Gastrocnemius medialis (tissue), 4 donors: ENCODE measurements at regions not wholly inside any gene's neighbourhood (a gene's known extent, or its start where the extent isn't known, plus 50 kb on each side); places are given as distances from the start of the nearest gene placed in this dataset.

ENCODE experiments used
- ATAC-seq, 2 donors: fragments of 150-250 bp; one replicate each; pipeline ENCODE4 v1.9.1; 2016
- DNase-seq, 2 donors: peaks; one replicate each; pipeline ENCODE4 v3.0.0-alpha.2; 2019
- H3K27ac ChIP-seq, 4 donors: fragments of 200-600 bp; sonication (generic); 1 replicate in 1 of 4; 2 replicates in 3 of 4; pipeline ENCODE4 v1.5.1; 2016 to 2018; ENCODE audit warnings: mild to moderate bottlenecking in 2 of 4, moderate library complexity in 1 of 4
- H3K27me3 ChIP-seq, 3 donors: fragments of 200-600 bp; sonication (generic) in 2 of 3; 1 replicate in 1 of 3; 2 replicates in 2 of 3; pipeline versions ENCODE4 v1.5.1 to v1.6.0; 2016 to 2019; ENCODE audit warnings: mild to moderate bottlenecking in 1 of 3, moderate library complexity in 1 of 3
- H3K36me3 ChIP-seq, 2 donors: fragments of 200-600 bp; sonication (generic) in 1 of 2; one replicate each; pipeline ENCODE4 v1.5.1; 2017 to 2018
- H3K4me1 ChIP-seq, 2 donors: fragments of 200-600 bp; sonication (generic) in 1 of 2; one replicate each; pipeline ENCODE4 v1.5.1; 2016 to 2017; ENCODE audit warnings: mild to moderate bottlenecking in 2 of 2
- H3K4me3 ChIP-seq, 4 donors: fragments of 200-600 bp; sonication (generic) in 3 of 4; 1 replicate in 1 of 4; 2 replicates in 3 of 4; pipeline ENCODE4 v1.5.1; 2016 to 2019; ENCODE audit warnings: mild to moderate bottlenecking in 2 of 4
- H3K9me3 ChIP-seq, 3 donors: fragments of 200-600 bp; sonication (generic) in 2 of 3; 1 replicate in 1 of 3; 2 replicates in 2 of 3; pipeline ENCODE4 v1.5.1; 2016 to 2019
- POLR2A ChIP-seq, 2 donors: fragments of 450-650 bp; IDR thresholded peaks; one replicate each; pipeline ENCODE4 v1.6.1; 2017; ENCODE audit warnings: antibody characterized with exemption in 2 of 2, mild to moderate bottlenecking in 2 of 2, moderate library complexity in 2 of 2
- in situ Hi-C, 4 donors: fragments of 200-750 bp; cut with MboI; loops; one replicate each; pipeline versions ENCODE4 v1.15.0 to v1.8.0; 2017; ENCODE audit warnings: low sequenced_read_pairs in 4 of 4
- intact Hi-C: fragments of 100-400 bp; cut with DNase I; formaldehyde crosslinking; loops from one replicate; pipeline ENCODE4 v1.15.1; 2023; ENCODE audit warnings: low total_unique reads
- TF ChIP-seq, protein P1 (sequence below), 5 experiments: fragments of 450-650 bp in 3 of 5; fragments of 200-600 bp in 2 of 5; sonication (generic) in 2 of 5; IDR thresholded peaks in 4 of 5; conservative IDR thresholded peaks in 1 of 5; 1 replicate in 4 of 5; 2 replicates in 1 of 5; pipeline ENCODE4 v1.5.1; 2016 to 2019; ENCODE audit warnings: antibody characterized with exemption in 5 of 5, mild to moderate bottlenecking in 3 of 5, moderate library complexity in 3 of 5

DNA sequence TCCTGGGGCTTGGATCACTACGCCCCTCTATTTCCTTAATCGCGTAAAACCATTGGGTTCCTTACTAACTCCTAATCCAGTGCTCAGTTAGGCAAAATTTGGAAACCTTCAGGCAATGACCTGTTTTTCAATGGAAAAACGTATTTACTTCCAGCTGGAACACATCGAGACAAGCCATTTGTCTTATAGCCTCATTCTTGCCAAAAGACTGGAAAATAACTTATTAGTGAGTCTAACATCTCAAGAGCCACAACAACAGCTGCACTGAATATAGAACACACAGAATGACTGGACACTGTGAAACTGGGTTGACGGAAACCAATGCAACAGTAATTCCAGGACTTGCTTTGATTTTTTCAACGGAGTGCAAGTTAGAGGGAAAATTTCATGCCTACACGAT is 125.2 kb upstream of the MAP3K7 start:
- Histone ChIP-seq H3K27ac (no peak overlapping the region), H3K36me3 (no peaks in the 10 kb centered on the region), H3K9me3 (no peaks in the 10 kb centered on the region), H3K4me1 (no peaks in the 10 kb centered on the region), H3K27me3 (no peaks in the 10 kb centered on the region), H3K4me3 (no peak overlapping the region)
- intact Hi-C loops (no loop called here), in situ Hi-C loops (no loop called here)
- DNase-seq: no peak
- no peak for ATAC-seq
- no peak for TF ChIP-seq POLR2A (IDR thresholded peaks at IDR 0.05)
- TF ChIP-seq, protein P1, sequence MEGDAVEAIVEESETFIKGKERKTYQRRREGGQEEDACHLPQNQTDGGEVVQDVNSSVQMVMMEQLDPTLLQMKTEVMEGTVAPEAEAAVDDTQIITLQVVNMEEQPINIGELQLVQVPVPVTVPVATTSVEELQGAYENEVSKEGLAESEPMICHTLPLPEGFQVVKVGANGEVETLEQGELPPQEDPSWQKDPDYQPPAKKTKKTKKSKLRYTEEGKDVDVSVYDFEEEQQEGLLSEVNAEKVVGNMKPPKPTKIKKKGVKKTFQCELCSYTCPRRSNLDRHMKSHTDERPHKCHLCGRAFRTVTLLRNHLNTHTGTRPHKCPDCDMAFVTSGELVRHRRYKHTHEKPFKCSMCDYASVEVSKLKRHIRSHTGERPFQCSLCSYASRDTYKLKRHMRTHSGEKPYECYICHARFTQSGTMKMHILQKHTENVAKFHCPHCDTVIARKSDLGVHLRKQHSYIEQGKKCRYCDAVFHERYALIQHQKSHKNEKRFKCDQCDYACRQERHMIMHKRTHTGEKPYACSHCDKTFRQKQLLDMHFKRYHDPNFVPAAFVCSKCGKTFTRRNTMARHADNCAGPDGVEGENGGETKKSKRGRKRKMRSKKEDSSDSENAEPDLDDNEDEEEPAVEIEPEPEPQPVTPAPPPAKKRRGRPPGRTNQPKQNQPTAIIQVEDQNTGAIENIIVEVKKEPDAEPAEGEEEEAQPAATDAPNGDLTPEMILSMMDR (IDR thresholded peaks at IDR 0.05 in 4 of 5, conservative IDR thresholded peaks at IDR 0.05 in 1 of 5): no peak

DNA sequence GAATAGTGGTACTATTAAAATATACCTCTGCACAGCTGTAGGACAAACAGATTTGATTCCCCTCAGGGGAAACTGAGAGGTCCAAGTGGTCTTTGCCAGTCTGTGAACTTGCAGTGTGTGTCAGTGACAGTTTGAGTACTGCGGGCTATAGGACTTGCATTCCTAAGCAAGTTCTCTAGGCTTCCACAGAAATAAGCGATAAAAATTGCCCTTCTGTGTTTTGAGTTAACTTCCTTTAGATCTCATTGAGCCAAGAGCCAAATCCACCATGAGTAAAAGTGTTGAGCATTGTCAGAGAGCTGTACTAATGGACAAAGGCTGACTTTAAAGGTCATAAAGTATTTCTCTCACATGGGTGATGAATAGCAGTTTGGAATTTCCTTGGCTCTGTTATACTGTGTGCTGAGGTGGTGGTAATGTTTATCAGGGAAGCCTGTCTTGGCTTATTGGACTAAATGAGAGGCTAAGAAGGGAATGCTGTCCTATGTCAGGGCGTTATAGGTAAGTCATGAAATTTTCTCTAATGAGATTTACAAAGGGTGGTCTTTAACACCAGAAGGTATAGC is 122.6 kb upstream of the MAP3K7 start:
- no peaks in the 10 kb centered on the region for H3K9me3 ChIP-seq
- ATAC-seq (no peak), DNase-seq (no peak)
- TF ChIP-seq POLR2A (IDR thresholded peaks at IDR 0.05): no peak
- TF ChIP-seq, protein P1 (IDR thresholded peaks at IDR 0.05 in 4 of 5, conservative IDR thresholded peaks at IDR 0.05 in 1 of 5): no peak
- in situ Hi-C loops (no loop called here), intact Hi-C loops (no loop called here)
- no peaks in the 10 kb centered on the region for H3K4me1 ChIP-seq
- no peaks in the 10 kb centered on the region for H3K36me3 ChIP-seq
- no peaks in the 10 kb centered on the region for H3K27me3 ChIP-seq
- H3K27ac ChIP-seq: no peak overlapping the region
- no peak overlapping the region for H3K4me3 ChIP-seq

DNA sequence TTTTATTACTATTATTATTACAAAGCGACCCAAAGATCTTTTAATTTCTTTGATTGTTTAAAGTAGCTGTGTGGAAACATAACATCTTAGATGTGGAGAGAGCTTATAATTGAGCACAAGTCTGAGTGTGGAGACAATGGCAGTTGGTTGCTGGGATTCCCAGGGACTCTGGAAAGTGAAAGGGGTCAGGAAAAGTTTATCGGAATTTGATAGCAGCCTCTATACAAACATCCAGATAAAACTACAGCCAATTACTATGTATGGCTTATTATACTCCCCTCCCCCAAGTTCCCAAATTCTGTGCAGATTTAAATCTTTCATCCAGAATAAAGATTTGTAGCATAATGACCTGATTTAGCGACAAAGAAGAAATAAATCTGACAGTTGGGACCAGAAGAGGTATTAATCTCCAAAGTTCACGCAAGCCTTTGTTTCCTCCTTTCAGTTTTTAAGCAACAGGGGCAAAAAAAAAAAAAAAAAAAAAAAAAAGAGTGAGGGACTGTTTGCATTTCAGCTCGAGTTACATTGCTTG is 121.4 kb upstream of the MAP3K7 start:
- TF ChIP-seq, protein P1 (IDR thresholded peaks at IDR 0.05 in 4 of 5, conservative IDR thresholded peaks at IDR 0.05 in 1 of 5): no peak
- no peak for TF ChIP-seq POLR2A (IDR thresholded peaks at IDR 0.05)
- intact Hi-C loops (no loop called here), in situ Hi-C loops (no loop called here)

DNA sequence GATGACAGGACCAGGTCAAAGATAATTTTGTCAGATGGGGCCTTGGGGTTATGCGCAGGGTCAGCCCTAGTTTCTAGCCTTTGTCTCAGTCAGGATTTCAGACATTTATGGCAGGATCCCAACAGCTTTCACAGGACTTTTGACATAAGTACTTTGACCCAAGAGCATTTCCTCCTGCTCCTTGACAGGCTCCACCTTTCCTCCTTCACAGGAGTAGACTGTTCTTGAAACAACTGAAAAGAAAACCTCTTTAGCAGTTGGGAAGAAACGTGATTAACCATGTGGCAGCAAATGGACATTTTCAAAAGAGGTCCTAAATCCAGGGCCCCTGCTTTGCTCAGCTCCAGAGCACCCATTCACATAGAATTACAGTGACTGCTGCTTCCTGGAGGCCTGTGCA is 120.4 kb upstream of the MAP3K7 start:
- Histone ChIP-seq H3K4me1 (no peaks in the 10 kb centered on the region), H3K27ac (no peak overlapping the region), H3K36me3 (no peaks in the 10 kb centered on the region), H3K27me3 (no peaks in the 10 kb centered on the region), H3K4me3 (no peak overlapping the region), H3K9me3 (no peaks in the 10 kb centered on the region)
- TF ChIP-seq POLR2A (IDR thresholded peaks at IDR 0.05): no peak
- TF ChIP-seq, protein P1 (IDR thresholded peaks at IDR 0.05 in 4 of 5, conservative IDR thresholded peaks at IDR 0.05 in 1 of 5): no peak
- in situ Hi-C loops: no loop called here
- intact Hi-C loops: no loop called here
- ATAC-seq (no peak), DNase-seq (no peak)

More for the DNA sequence above, 121.4 kb upstream of the MAP3K7 start:
- no peak overlapping the region for H3K27ac ChIP-seq
- DNase-seq: no peak
- H3K9me3 ChIP-seq: no peaks in the 10 kb centered on the region
- H3K27me3 ChIP-seq: no peaks in the 10 kb centered on the region
- H3K4me3 ChIP-seq: no peak overlapping the region
- no peaks in the 10 kb centered on the region for H3K36me3 ChIP-seq
- H3K4me1 ChIP-seq: no peaks in the 10 kb centered on the region
- no peak for ATAC-seq

DNA sequence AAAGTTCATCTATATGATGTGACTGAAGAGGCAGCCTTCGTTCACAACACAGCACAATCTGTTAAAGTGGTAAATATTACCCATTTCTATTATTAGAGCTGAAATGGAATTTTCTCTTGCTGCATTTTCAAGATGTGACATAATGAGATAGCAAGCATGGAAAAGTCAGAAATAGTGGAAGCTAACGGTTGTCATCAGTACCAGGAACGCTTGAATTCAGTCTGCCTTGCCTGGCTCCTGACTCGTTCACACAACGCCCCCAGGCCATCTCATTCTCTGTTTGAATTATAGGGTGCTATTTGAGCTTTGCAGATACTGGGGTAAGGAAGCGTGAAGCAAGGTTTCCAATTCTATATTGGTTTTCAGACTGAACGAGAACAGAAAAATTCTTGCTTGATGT is 116.5 kb upstream of the MAP3K7 start:
- H3K27me3 ChIP-seq: no peaks in the 10 kb centered on the region
- TF ChIP-seq, protein P1 (IDR thresholded peaks at IDR 0.05 in 4 of 5, conservative IDR thresholded peaks at IDR 0.05 in 1 of 5): no peak
- TF ChIP-seq POLR2A (IDR thresholded peaks at IDR 0.05): no peak
- ATAC-seq (no peak), DNase-seq (no peak)
- no peak overlapping the region for H3K4me3 ChIP-seq
- no peaks in the 10 kb centered on the region for H3K4me1 ChIP-seq
- H3K36me3 ChIP-seq: no peaks in the 10 kb centered on the region
- in situ Hi-C loops: no loop called here
- intact Hi-C loops: no loop called here
- no peaks in the 10 kb centered on the region for H3K9me3 ChIP-seq
- H3K27ac ChIP-seq: no peak overlapping the region
